GM12878 (cell line): ENCODE measurements at regions not wholly inside any gene's neighbourhood (a gene's known extent, or its start where the extent isn't known, plus 50 kb on each side); places are given as distances from the start of the nearest gene placed in this dataset.

Experiments
- ATAC-seq: fragments of 200-7000 bp; cut with Tn5 transposase; 3 replicates; pipeline ENCODE4 v1.9.1; 2020; ENCODE audit warnings: mild to moderate bottlenecking, moderate library complexity
- BruUV-seq: library from RNA; stranded (reverse); fragments of 400-500 nt; replicated peaks from 2 replicates; lab custom pipeline; 2021; lab: Mats Ljungman, UMichigan
- CTCF ChIA-PET: fragments of 300-600 bp; sonication (Branson Sonifier 250); formaldehyde crosslinking; extraction: SDS; loops from one replicate; lab custom pipeline; 2021; ENCODE audit warnings: inconsistent platforms; lab: Yijun Ruan, JAX
- POLR2A ChIA-PET: fragments of 350-600 bp; formaldehyde crosslinking; extraction: SDS; loops from one replicate; lab custom pipeline; 2021; ENCODE audit warnings: inconsistent platforms; lab: Charles Lee
- RAD21 ChIA-PET: fragments of 300-600 bp; sonication (Branson Sonifier 250); formaldehyde crosslinking; loops from one replicate; lab custom pipeline; 2023; ENCODE audit warnings: antibody characterized with exemption; ENCODE audit not compliant: unreplicated experiment; lab: Charles Lee
- SMC1A ChIA-PET: fragments of 300-600 bp; sonication (Branson Sonifier 250); formaldehyde crosslinking; loops from one replicate; lab custom pipeline; 2023; ENCODE audit not compliant: unreplicated experiment, uncharacterized antibody; lab: Charles Lee
- DNase-seq: peaks from one replicate; pipeline ENCODE4 v3.0.0-alpha.2; 2011; ENCODE audit warnings: low read depth, low spot score
- FAIRE-seq: peaks from 3 replicates; lab custom pipeline; 2011; peaks lifted over from hg19 to GRCh38; lab: Jason Lieb, UNC
- H2AFZ ChIP-seq: 2 replicates; pipeline ENCODE4 v1.6.0; 2011; ENCODE audit warnings: low read depth, low read length, control low read depth; ENCODE audit not compliant: control insufficient read depth
- H3K27ac ChIP-seq: 2 replicates; pipeline ENCODE4 v1.5.1; 2011; ENCODE audit warnings: control low read depth; ENCODE audit not compliant: control insufficient read depth, insufficient read depth
- H3K27me3 ChIP-seq, 2 experiments: replicated peaks in 1 of 2; 2 replicates each; pipeline versions ENCODE4 v1.6.0 to v1.6.1; 2011; ENCODE audit warnings: low read length in 1 of 2; ENCODE audit not compliant: control insufficient read depth in 2 of 2, insufficient read depth in 2 of 2
- H3K36me3 ChIP-seq, 2 experiments: 2 replicates each; pipeline ENCODE4 v1.5.1; 2011; ENCODE audit warnings: low read length in 1 of 2; ENCODE audit not compliant: control insufficient read depth in 2 of 2, insufficient read depth in 2 of 2
- H3K4me1 ChIP-seq: 2 replicates; pipeline ENCODE4 v1.6.1; 2011; ENCODE audit warnings: mild to moderate bottlenecking, low read length, moderate library complexity, mixed read lengths; ENCODE audit not compliant: control insufficient read depth, insufficient read depth
- H3K4me2 ChIP-seq: 2 replicates; pipeline ENCODE4 v1.6.0; 2011; ENCODE audit warnings: control low read depth; ENCODE audit not compliant: control insufficient read depth, insufficient read depth
- H3K4me3 ChIP-seq: fragments of 200-600 bp; sonication (generic); 2 replicates; pipeline ENCODE4 v1.5.1; 2016
- H3K79me2 ChIP-seq: 2 replicates; pipeline ENCODE4 v1.6.0; 2011; ENCODE audit warnings: low read length; ENCODE audit not compliant: control insufficient read depth, insufficient read depth
- H3K9ac ChIP-seq: 2 replicates; pipeline ENCODE4 v1.8.0; 2011; ENCODE audit warnings: low read length, control low read depth, mixed read lengths; ENCODE audit not compliant: control insufficient read depth, insufficient read depth
- H3K9me3 ChIP-seq: replicated peaks from 3 replicates; pipeline ENCODE4 v1.5.1; 2011; ENCODE audit warnings: mild to moderate bottlenecking, low read length; ENCODE audit not compliant: control insufficient read depth, insufficient read depth
- H4K20me1 ChIP-seq: 2 replicates; pipeline ENCODE4 v1.6.0; 2011; ENCODE audit not compliant: control insufficient read depth, insufficient read depth
- CBFB ChIP-seq: IDR thresholded peaks from 2 replicates; pipeline ENCODE4 v1.6.1; 2016; ENCODE audit warnings: antibody characterized with exemption, low read depth
- CBX3 ChIP-seq: fragments of 200-600 bp; sonication (generic); IDR thresholded peaks from 2 replicates; pipeline ENCODE4 v1.6.1; 2016; ENCODE audit warnings: low read depth, borderline replicate concordance
- ETV6 ChIP-seq, 2 experiments: fragments of 450-650 bp in 1 of 2; IDR thresholded peaks in 1 of 2; conservative IDR thresholded peaks in 1 of 2; 2 replicates each; pipeline ENCODE4 v1.6.1; 2014; ENCODE audit warnings: antibody characterized with exemption in 1 of 2, borderline replicate concordance in 1 of 2, low read depth in 1 of 2, mild to moderate bottlenecking in 1 of 2, moderate library complexity in 1 of 2
- NR2F1 ChIP-seq: fragments of 450-650 bp; conservative IDR thresholded peaks from 2 replicates; pipeline ENCODE4 v1.6.1; 2017; ENCODE audit warnings: mild to moderate bottlenecking
- RCOR1 ChIP-seq: conservative IDR thresholded peaks from 2 replicates; pipeline ENCODE4 v1.6.1; 2012; ENCODE audit warnings: low read depth, low read length, improper control_type of control experiment
- SMAD1 ChIP-seq: fragments of 450-650 bp; IDR thresholded peaks from 2 replicates; pipeline ENCODE4 v1.6.1; 2018; ENCODE audit warnings: mild to moderate bottlenecking, low read depth; ENCODE audit not compliant: partially characterized antibody
- SREBF2 ChIP-seq: IDR thresholded peaks from 2 replicates; pipeline ENCODE4 v1.6.1; 2012; ENCODE audit warnings: mild to moderate bottlenecking, low read length
- TCF12 ChIP-seq: IDR thresholded peaks from 2 replicates; pipeline ENCODE4 v1.6.1; 2011; ENCODE audit warnings: low read depth, mild to moderate bottlenecking, low read length
- ZNF592 ChIP-seq: fragments of 450-650 bp; IDR thresholded peaks from 2 replicates; pipeline ENCODE4 v1.6.1; 2017; ENCODE audit warnings: mild to moderate bottlenecking, moderate library complexity
- in situ Hi-C: fragments of 300-500 bp; cut with MboI; formaldehyde crosslinking; loops from 9 replicates; pipeline ENCODE4 v1.14.3; 2018; ENCODE audit warnings: mixed read lengths
- intact Hi-C: fragments of 100-400 bp; cut with micrococcal nuclease; formaldehyde crosslinking; loops from one replicate; pipeline ENCODE4 v1.14.2; 2022; ENCODE audit not compliant: unreplicated experiment
- TF ChIP-seq, protein P1 (sequence below): fragments of 450-650 bp; formaldehyde crosslinking; IDR thresholded peaks from 2 replicates; pipeline ENCODE4 v1.5.0; 2022; ENCODE audit warnings: mild to moderate bottlenecking, missing genetic modification characterization
- TF ChIP-seq, protein P2 (sequence below): IDR thresholded peaks from 2 replicates; pipeline ENCODE4 v1.6.1; 2011; ENCODE audit warnings: mild to moderate bottlenecking, low read depth, low read length, moderate library complexity; ENCODE audit not compliant: insufficient replicate concordance

DNA sequence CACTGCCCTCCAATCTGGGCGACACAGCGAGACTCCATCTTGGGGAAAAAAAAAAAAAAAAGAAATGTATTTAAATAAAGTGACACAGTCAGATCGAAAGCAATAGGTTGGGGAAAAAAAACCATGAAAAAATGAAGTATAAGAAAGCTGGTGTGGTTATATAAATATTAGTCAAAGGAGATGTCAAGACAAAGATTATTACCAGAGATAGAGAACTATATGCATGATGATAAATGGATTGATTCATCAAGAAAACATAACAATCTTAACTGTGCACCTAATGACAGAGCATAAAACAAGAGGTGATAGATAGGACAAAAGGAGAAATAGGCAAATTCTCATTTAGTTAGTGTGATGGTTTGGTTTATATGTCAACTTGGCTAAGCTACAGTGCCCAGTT lies 146.9 kb upstream of the AHI1 start (continued):
- no peak for TF ChIP-seq RCOR1
- TF ChIP-seq SREBF2, result no peak

DNA sequence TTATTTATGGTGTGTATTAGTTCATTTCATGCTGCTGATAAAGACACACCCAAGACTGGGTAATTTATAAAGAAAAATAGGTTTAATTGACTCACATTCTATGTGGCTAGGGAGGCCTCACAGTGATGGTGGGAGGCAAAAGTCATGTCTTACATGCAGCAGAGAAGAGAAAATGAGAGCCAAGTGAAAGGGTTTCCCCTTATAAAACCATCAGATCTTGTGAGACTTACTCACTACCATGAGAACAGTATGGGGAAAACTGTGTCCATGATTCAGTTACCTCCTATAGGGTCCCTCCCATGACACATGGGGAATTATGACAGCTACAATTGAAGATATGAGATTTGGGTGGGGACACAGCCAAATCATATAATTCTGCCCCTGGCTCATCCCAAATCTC lies 150.0 kb upstream of the AHI1 start:
- Histone ChIP-seq H2AFZ (no peak overlapping the region), H3K36me3 (no peaks in the 10 kb centered on the region), H3K4me3 (no peak overlapping the region), H4K20me1 (no peaks in the 10 kb centered on the region), H3K27me3 (no peaks in the 10 kb centered on the region), H3K4me1 (peaks cover 7% of the 10 kb centered on the region), H3K4me2 (no peak overlapping the region), H3K27ac (no peak overlapping the region), H3K9ac (no peak overlapping the region), H3K9me3 (peaks cover 7% of the 10 kb centered on the region), H3K79me2 (no peaks in the 10 kb centered on the region)
- in situ Hi-C loops, result no loop called here
- FAIRE-seq (no peak), DNase-seq (no peak), ATAC-seq (no peak)
- CTCF ChIA-PET, result no interaction called here
- no TSS peak for BruUV-seq
- SMC1A ChIA-PET, result no interaction called here
- POLR2A ChIA-PET, result no interaction called here
- RAD21 ChIA-PET, result no interaction called here
- intact Hi-C loops, result no loop called here
- no peak for TF ChIP-seq CBFB
- TF ChIP-seq SMAD1, result no peak
- TF ChIP-seq NR2F1, result no peak
- no peak for TF ChIP-seq ZNF592
- TF ChIP-seq, protein P1, sequence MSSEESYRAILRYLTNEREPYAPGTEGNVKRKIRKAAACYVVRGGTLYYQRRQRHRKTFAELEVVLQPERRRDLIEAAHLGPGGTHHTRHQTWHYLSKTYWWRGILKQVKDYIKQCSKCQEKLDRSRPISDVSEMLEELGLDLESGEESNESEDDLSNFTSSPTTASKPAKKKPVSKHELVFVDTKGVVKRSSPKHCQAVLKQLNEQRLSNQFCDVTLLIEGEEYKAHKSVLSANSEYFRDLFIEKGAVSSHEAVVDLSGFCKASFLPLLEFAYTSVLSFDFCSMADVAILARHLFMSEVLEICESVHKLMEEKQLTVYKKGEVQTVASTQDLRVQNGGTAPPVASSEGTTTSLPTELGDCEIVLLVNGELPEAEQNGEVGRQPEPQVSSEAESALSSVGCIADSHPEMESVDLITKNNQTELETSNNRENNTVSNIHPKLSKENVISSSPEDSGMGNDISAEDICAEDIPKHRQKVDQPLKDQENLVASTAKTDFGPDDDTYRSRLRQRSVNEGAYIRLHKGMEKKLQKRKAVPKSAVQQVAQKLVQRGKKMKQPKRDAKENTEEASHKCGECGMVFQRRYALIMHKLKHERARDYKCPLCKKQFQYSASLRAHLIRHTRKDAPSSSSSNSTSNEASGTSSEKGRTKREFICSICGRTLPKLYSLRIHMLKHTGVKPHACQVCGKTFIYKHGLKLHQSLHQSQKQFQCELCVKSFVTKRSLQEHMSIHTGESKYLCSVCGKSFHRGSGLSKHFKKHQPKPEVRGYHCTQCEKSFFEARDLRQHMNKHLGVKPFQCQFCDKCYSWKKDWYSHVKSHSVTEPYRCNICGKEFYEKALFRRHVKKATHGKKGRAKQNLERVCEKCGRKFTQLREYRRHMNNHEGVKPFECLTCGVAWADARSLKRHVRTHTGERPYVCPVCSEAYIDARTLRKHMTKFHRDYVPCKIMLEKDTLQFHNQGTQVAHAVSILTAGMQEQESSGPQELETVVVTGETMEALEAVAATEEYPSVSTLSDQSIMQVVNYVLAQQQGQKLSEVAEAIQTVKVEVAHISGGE (CRISPR knock-in tag), result no peak
- no peak for TF ChIP-seq TCF12
- TF ChIP-seq CBX3, result no peak
- no peak for TF ChIP-seq ETV6 (conservative IDR thresholded peaks at IDR 0.05 in 1 of 2, IDR thresholded peaks at IDR 0.05 in 1 of 2; ENCODE audit: borderline replicate concordance in 1 of 2, low read depth in 1 of 2)
- TF ChIP-seq, protein P2, sequence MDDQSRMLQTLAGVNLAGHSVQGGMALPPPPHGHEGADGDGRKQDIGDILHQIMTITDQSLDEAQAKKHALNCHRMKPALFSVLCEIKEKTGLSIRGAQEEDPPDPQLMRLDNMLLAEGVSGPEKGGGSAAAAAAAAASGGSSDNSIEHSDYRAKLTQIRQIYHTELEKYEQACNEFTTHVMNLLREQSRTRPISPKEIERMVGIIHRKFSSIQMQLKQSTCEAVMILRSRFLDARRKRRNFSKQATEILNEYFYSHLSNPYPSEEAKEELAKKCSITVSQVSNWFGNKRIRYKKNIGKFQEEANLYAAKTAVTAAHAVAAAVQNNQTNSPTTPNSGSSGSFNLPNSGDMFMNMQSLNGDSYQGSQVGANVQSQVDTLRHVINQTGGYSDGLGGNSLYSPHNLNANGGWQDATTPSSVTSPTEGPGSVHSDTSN, result no peak
